Adrenal gland (tissue), 5 donors: ENCODE measurements at regions not wholly inside any gene's neighbourhood (a gene's known extent, or its start where the extent isn't known, plus 50 kb on each side); places are given as distances from the start of the nearest gene placed in this dataset.

Experiments
- CTCF ChIP-seq, 6 experiments: fragments of 450-650 bp in 4 of 6; fragments of 200-600 bp in 2 of 6; sonication (generic) in 1 of 6; IDR thresholded peaks; 1 replicate in 5 of 6; 2 replicates in 1 of 6; pipeline versions ENCODE4 v1.5.1 to v1.8.0; 2016 to 2021; ENCODE audit warnings: antibody characterized with exemption in 6 of 6, mild to moderate bottlenecking in 2 of 6, moderate library complexity in 1 of 6
- POLR2A ChIP-seq, 2 donors: fragments of 450-650 bp; IDR thresholded peaks; one replicate each; pipeline ENCODE4 v1.6.1; 2017; ENCODE audit warnings: antibody characterized with exemption in 2 of 2, mild to moderate bottlenecking in 2 of 2, moderate library complexity in 1 of 2
- donor health status: DM: no; HTN: no; CAD: no.

GRCh38 chr4:27214010-27214409 is 353.4 kb downstream of the STIM2 start:
- TF ChIP-seq CTCF (IDR thresholded peaks at IDR 0.05): no peak
- TF ChIP-seq POLR2A (IDR thresholded peaks at IDR 0.05): no peak
